K562 (cell line): ENCODE measurements at regions not wholly inside any gene's neighbourhood (a gene's known extent, or its start where the extent isn't known, plus 50 kb on each side); places are given as distances from the start of the nearest gene placed in this dataset.

Source experiments
- ATAC-seq: fragments of 200-7000 bp; cut with Tn5 transposase; 3 replicates; pipeline ENCODE4 v1.9.1; 2020; ENCODE audit warnings: moderate library complexity
- BruUV-seq: library from RNA; stranded (reverse); fragments of 400-500 nt; replicated peaks from 2 replicates; lab custom pipeline; 2021; lab: Mats Ljungman, UMichigan
- CTCF ChIA-PET: fragments of 300-600 bp; formaldehyde crosslinking; extraction: SDS; loops from one replicate; lab custom pipeline; 2021; ENCODE audit warnings: low intra/inter-chr PET ratio; lab: Yijun Ruan, JAX
- POLR2A ChIA-PET: fragments of 300-600, 350-650 bp; sonication (Branson Sonifier 250); formaldehyde crosslinking; extraction: SDS; loops from one replicate; lab custom pipeline; 2021; ENCODE audit warnings: antibody characterized with exemption, inconsistent platforms; lab: Yijun Ruan, JAX
- DNase-seq, 4 experiments: peaks; one replicate each; pipeline versions ENCODE4 v3.0.0 to v3.0.0-alpha.2; 2011 to 2018; ENCODE audit warnings: low spot score in 3 of 4, mixed read lengths in 3 of 4; ENCODE audit errors: extremely low read depth in 1 of 4
- FAIRE-seq: peaks from 2 replicates; lab custom pipeline; 2011; peaks lifted over from hg19 to GRCh38; lab: Jason Lieb, UNC
- H2AFZ ChIP-seq: 2 replicates; pipeline ENCODE4 v1.6.0; 2011; ENCODE audit warnings: low read depth, low read length, control low read depth, inconsistent platforms
- H3K27ac ChIP-seq: fragments of 200-600 bp; 3 replicates; pipeline ENCODE4 v1.8.0; 2011; ENCODE audit warnings: low read depth, mild to moderate bottlenecking, control low read depth, inconsistent platforms, low read length, moderate library complexity, mixed read lengths; ENCODE audit errors: extremely low read depth
- H3K27me3 ChIP-seq, 2 experiments: fragments of 300-600 bp in 1 of 2; 2 replicates in 1 of 2; 3 replicates in 1 of 2; pipeline versions ENCODE4 v1.6.0 to v1.8.0; 2011; ENCODE audit warnings: inconsistent platforms in 2 of 2, low read length in 2 of 2, mild to moderate bottlenecking in 1 of 2, mixed read lengths in 1 of 2, moderate library complexity in 1 of 2; ENCODE audit not compliant: control insufficient read depth in 2 of 2, insufficient read depth in 2 of 2
- H3K36me3 ChIP-seq: fragments of 300-600 bp; 3 replicates; pipeline ENCODE4 v1.8.0; 2011; ENCODE audit warnings: mild to moderate bottlenecking, low read length, inconsistent platforms; ENCODE audit not compliant: control insufficient read depth, insufficient read depth
- H3K4me1 ChIP-seq, 2 experiments: fragments of 200-600 bp in 1 of 2; replicated peaks in 1 of 2; 2 replicates in 1 of 2; 3 replicates in 1 of 2; pipeline versions ENCODE4 v1.5.1 to v1.8.0; 2011; ENCODE audit warnings: inconsistent platforms in 2 of 2, low read length in 2 of 2, mild to moderate bottlenecking in 1 of 2, mixed read lengths in 1 of 2, moderate library complexity in 1 of 2; ENCODE audit not compliant: control insufficient read depth in 2 of 2, insufficient read depth in 2 of 2
- H3K4me2 ChIP-seq: 2 replicates; pipeline ENCODE4 v1.6.1; 2011; ENCODE audit warnings: low read length, control low read depth, inconsistent platforms, mixed read lengths; ENCODE audit not compliant: insufficient read depth
- H3K4me3 ChIP-seq: fragments of 200-600 bp; sonication (generic), shearing (Covaris generic); 2 replicates; pipeline ENCODE4 v1.5.1; 2016; ENCODE audit warnings: control low read depth, inconsistent platforms
- H3K79me2 ChIP-seq: fragments of 200-600 bp; 3 replicates; pipeline ENCODE4 v1.8.0; 2011; ENCODE audit warnings: low read length, inconsistent platforms; ENCODE audit not compliant: control insufficient read depth, insufficient read depth
- H3K9ac ChIP-seq, 2 experiments: 2 replicates each; pipeline versions ENCODE4 v1.6.0 to v1.6.1; 2011; ENCODE audit warnings: low read depth in 2 of 2, low read length in 2 of 2, control low read depth in 1 of 2, inconsistent platforms in 1 of 2, mild to moderate bottlenecking in 1 of 2, mixed read lengths in 1 of 2; ENCODE audit not compliant: insufficient read depth in 1 of 2
- H3K9me1 ChIP-seq: one replicate; pipeline ENCODE4 v1.6.0; 2011; ENCODE audit warnings: inconsistent platforms, mild to moderate bottlenecking, low read length, moderate library complexity; ENCODE audit not compliant: control insufficient read depth, insufficient read depth
- H3K9me3 ChIP-seq: replicated peaks from 2 replicates; pipeline ENCODE4 v1.5.1; 2011; ENCODE audit warnings: low read depth, low read length, inconsistent platforms; ENCODE audit not compliant: control insufficient read depth, insufficient read depth
- H4K20me1 ChIP-seq: replicated peaks from 2 replicates; pipeline ENCODE4 v1.6.1; 2011; ENCODE audit warnings: low read length, inconsistent platforms, mixed read lengths; ENCODE audit not compliant: control insufficient read depth, insufficient read depth
- ATF7 ChIP-seq: fragments of 450-650 bp; IDR thresholded peaks from 2 replicates; pipeline ENCODE4 v1.7.1; 2014; ENCODE audit warnings: mild to moderate bottlenecking, moderate library complexity
- EGR1 ChIP-seq: fragments of 450-650 bp; conservative IDR thresholded peaks from 2 replicates; pipeline ENCODE4 v1.6.1; 2017; ENCODE audit warnings: mild to moderate bottlenecking
- FOXA3 ChIP-seq, 2 experiments: fragments of 450-650 bp in 1 of 2; sonication (generic) in 1 of 2; formaldehyde crosslinking; IDR thresholded peaks in 1 of 2; conservative IDR thresholded peaks in 1 of 2; 2 replicates each; pipeline versions ENCODE4 v1.4.0 to v1.8.0; 2020 to 2022; ENCODE audit warnings: mild to moderate bottlenecking in 2 of 2, missing genetic modification reagents in 1 of 2
- FUS ChIP-seq: fragments of 200-400 bp; formaldehyde crosslinking; optimal IDR thresholded peaks from 2 replicates; pipeline ENCODE3; 2017; ENCODE audit warnings: low read depth, low read length
- MED1 ChIP-seq: sonication (generic); formaldehyde crosslinking; IDR thresholded peaks from 2 replicates; pipeline ENCODE4 v1.8.1; 2023; ENCODE audit warnings: missing genetic modification reagents, borderline replicate concordance
- SMARCA5 ChIP-seq: fragments of 450-650 bp; IDR thresholded peaks from 2 replicates; pipeline ENCODE4 v1.6.1; 2016
- SMARCC2 ChIP-seq: fragments of 450-650 bp; IDR thresholded peaks from 2 replicates; pipeline ENCODE4 v1.6.1; 2017; ENCODE audit warnings: antibody characterized with exemption, moderate library complexity, mild to moderate bottlenecking, low read depth
- SMC3 ChIP-seq: conservative IDR thresholded peaks from 2 replicates; pipeline ENCODE4 v1.6.1; 2011; ENCODE audit warnings: low read depth, low read length, improper control_type of control experiment; ENCODE audit not compliant: insufficient read depth
- TAF1 ChIP-seq: IDR thresholded peaks from 2 replicates; pipeline ENCODE4 v1.6.1; 2011; ENCODE audit warnings: mild to moderate bottlenecking, low read length, moderate library complexity; ENCODE audit not compliant: insufficient read depth, control insufficient read depth, severe bottlenecking; ENCODE audit errors: extremely low read depth
- TAF15 ChIP-seq: fragments of 200-400 bp; formaldehyde crosslinking; IDR thresholded peaks from 2 replicates; pipeline ENCODE4 v1.6.1; 2017; ENCODE audit warnings: mild to moderate bottlenecking, low read depth, low read length, moderate library complexity
- TCF7L2 ChIP-seq: fragments of 150-350 bp; IDR thresholded peaks from 2 replicates; pipeline ENCODE4 v1.6.1; 2016; ENCODE audit warnings: low read depth, mild to moderate bottlenecking, low read length, moderate library complexity
- ZNF274 ChIP-seq: IDR thresholded peaks from 2 replicates; pipeline ENCODE4 v1.6.1; 2011; ENCODE audit warnings: low read depth, mild to moderate bottlenecking, low read length, moderate library complexity, borderline replicate concordance
- ZNF696 ChIP-seq: fragments of 250-450 bp; sonication (Bioruptor Pico); conservative IDR thresholded peaks from 2 replicates; pipeline ENCODE4 v1.4.0; 2020; ENCODE audit warnings: mild to moderate bottlenecking, moderate library complexity
- ZNF75A ChIP-seq: fragments of 450-650 bp; formaldehyde crosslinking; IDR thresholded peaks from 2 replicates; pipeline ENCODE4 v1.4.0; 2020; ENCODE audit warnings: mild to moderate bottlenecking
- in situ Hi-C: fragments of 300-500 bp; cut with MboI; formaldehyde crosslinking; loops from 4 replicates; pipeline ENCODE4 v1.15.0; 2018; ENCODE audit warnings: inconsistent platforms, mixed read lengths
- intact Hi-C: fragments of 100-400 bp; cut with micrococcal nuclease; formaldehyde crosslinking; loops from 2 replicates; pipeline ENCODE4 v1.14.2; 2022
- TF ChIP-seq, protein P1 (sequence below), 2 experiments: IDR thresholded peaks in 1 of 2; conservative IDR thresholded peaks in 1 of 2; 2 replicates each; pipeline ENCODE4 v1.6.1; 2016; ENCODE audit warnings: low read depth in 2 of 2, mild to moderate bottlenecking in 1 of 2, missing compliant biosample characterization in 1 of 2, missing genetic modification characterization in 1 of 2, moderate library complexity in 1 of 2
- TF ChIP-seq, protein P2 (sequence below): sonication (generic); formaldehyde crosslinking; IDR thresholded peaks from 2 replicates; pipeline ENCODE4 v1.8.0; 2022; ENCODE audit warnings: mild to moderate bottlenecking, missing genetic modification reagents

- H3K9me3 ChIP-seq: no peaks in the 10 kb centered on the region; the same call in none of the 2 replicates
- ChIA-PET CTCF (no interaction called here), POLR2A (no interaction called here)
- intact Hi-C loops (no loop called here), in situ Hi-C loops (no loop called here)
- H3K4me3 ChIP-seq: no peak overlapping the region
- H3K27ac ChIP-seq: no peak overlapping the region
- H3K4me1 ChIP-seq: no peaks in the 10 kb centered on the region
- no TSS peak for BruUV-seq
- no peak overlapping the region for H3K4me2 ChIP-seq
- no peaks in the 10 kb centered on the region for H3K36me3 ChIP-seq
- no peaks in the 10 kb centered on the region for H3K9me1 ChIP-seq
- no peaks in the 10 kb centered on the region for H3K79me2 ChIP-seq
- ATAC-seq (no peak), DNase-seq (no peak), FAIRE-seq (no peak)
- no peaks in the 10 kb centered on the region for H3K27me3 ChIP-seq
- H2AFZ ChIP-seq: no peak overlapping the region
- no peaks in the 10 kb centered on the region for H4K20me1 ChIP-seq
- H3K9ac ChIP-seq: no peak overlapping the region
- TF ChIP-seq TCF7L2: no peak
- TF ChIP-seq ATF7: no peak
- no peak for TF ChIP-seq MED1 (CRISPR knock-in tag)
- TF ChIP-seq EGR1: no peak
- TF ChIP-seq FUS: no peak
- TF ChIP-seq SMARCC2: no peak
- TF ChIP-seq, protein P1, sequence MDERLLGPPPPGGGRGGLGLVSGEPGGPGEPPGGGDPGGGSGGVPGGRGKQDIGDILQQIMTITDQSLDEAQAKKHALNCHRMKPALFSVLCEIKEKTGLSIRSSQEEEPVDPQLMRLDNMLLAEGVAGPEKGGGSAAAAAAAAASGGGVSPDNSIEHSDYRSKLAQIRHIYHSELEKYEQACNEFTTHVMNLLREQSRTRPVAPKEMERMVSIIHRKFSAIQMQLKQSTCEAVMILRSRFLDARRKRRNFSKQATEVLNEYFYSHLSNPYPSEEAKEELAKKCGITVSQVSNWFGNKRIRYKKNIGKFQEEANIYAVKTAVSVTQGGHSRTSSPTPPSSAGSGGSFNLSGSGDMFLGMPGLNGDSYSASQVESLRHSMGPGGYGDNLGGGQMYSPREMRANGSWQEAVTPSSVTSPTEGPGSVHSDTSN (CRISPR knock-in tag; IDR thresholded peaks at IDR 0.05; ENCODE audit: low read depth): no peak
- TF ChIP-seq, protein P1 (tag; conservative IDR thresholded peaks at IDR 0.05; ENCODE audit: low read depth): no peak
- TF ChIP-seq TAF15: no peak
- TF ChIP-seq ZNF75A (CRISPR knock-in tag): no peak
- no peak for TF ChIP-seq ZNF274
- no peak for TF ChIP-seq ZNF696 (CRISPR knock-in tag)
- no peak for TF ChIP-seq TAF1
- TF ChIP-seq, protein P2, sequence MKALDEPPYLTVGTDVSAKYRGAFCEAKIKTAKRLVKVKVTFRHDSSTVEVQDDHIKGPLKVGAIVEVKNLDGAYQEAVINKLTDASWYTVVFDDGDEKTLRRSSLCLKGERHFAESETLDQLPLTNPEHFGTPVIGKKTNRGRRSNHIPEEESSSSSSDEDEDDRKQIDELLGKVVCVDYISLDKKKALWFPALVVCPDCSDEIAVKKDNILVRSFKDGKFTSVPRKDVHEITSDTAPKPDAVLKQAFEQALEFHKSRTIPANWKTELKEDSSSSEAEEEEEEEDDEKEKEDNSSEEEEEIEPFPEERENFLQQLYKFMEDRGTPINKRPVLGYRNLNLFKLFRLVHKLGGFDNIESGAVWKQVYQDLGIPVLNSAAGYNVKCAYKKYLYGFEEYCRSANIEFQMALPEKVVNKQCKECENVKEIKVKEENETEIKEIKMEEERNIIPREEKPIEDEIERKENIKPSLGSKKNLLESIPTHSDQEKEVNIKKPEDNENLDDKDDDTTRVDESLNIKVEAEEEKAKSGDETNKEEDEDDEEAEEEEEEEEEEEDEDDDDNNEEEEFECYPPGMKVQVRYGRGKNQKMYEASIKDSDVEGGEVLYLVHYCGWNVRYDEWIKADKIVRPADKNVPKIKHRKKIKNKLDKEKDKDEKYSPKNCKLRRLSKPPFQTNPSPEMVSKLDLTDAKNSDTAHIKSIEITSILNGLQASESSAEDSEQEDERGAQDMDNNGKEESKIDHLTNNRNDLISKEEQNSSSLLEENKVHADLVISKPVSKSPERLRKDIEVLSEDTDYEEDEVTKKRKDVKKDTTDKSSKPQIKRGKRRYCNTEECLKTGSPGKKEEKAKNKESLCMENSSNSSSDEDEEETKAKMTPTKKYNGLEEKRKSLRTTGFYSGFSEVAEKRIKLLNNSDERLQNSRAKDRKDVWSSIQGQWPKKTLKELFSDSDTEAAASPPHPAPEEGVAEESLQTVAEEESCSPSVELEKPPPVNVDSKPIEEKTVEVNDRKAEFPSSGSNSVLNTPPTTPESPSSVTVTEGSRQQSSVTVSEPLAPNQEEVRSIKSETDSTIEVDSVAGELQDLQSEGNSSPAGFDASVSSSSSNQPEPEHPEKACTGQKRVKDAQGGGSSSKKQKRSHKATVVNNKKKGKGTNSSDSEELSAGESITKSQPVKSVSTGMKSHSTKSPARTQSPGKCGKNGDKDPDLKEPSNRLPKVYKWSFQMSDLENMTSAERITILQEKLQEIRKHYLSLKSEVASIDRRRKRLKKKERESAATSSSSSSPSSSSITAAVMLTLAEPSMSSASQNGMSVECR (CRISPR knock-in tag): no peak
- no peak for TF ChIP-seq SMC3
- no peak for TF ChIP-seq SMARCA5
- no peak for TF ChIP-seq FOXA3 (CRISPR knock-in tag; conservative IDR thresholded peaks at IDR 0.05 in 1 of 2, IDR thresholded peaks at IDR 0.05 in 1 of 2)
Measured at GRCh38 chr2:146458585-146458984, 1386.2 kb upstream of the ACVR2A start.
